ENCODE measurements at regions not wholly inside any gene's neighbourhood (a gene's known extent, or its start where the extent isn't known, plus 50 kb on each side); places are given as distances from the start of the nearest gene placed in this dataset.

GRCh38 chr16:13307851-13308250 lies 406.5 kb downstream of the SHISA9 start (continued):
- TF ChIP-seq OVOL3 (tag by site-specific recombination; IDR thresholded peaks at IDR 0.05) (no peak), ZNF157 (tag by site-specific recombination; IDR thresholded peaks at IDR 0.05) (no peak), ZNF335 (tag by site-specific recombination; conservative IDR thresholded peaks at IDR 0.05) (no peak), ZNF501 (tag by site-specific recombination; IDR thresholded peaks at IDR 0.05) (no peak), KLF10 (tag by site-specific recombination; IDR thresholded peaks at IDR 0.05) (no peak), ZNF701 (tag by site-specific recombination; IDR thresholded peaks at IDR 0.05) (no peak), ZNF132 (tag by site-specific recombination; IDR thresholded peaks at IDR 0.05; ENCODE audit: borderline replicate concordance) (no peak), ZNF354C (tag by site-specific recombination; IDR thresholded peaks at IDR 0.05; ENCODE audit: borderline replicate concordance, low read depth) (no peak), ZNF624 (tag by site-specific recombination; IDR thresholded peaks at IDR 0.05) (no peak)

DNA sequence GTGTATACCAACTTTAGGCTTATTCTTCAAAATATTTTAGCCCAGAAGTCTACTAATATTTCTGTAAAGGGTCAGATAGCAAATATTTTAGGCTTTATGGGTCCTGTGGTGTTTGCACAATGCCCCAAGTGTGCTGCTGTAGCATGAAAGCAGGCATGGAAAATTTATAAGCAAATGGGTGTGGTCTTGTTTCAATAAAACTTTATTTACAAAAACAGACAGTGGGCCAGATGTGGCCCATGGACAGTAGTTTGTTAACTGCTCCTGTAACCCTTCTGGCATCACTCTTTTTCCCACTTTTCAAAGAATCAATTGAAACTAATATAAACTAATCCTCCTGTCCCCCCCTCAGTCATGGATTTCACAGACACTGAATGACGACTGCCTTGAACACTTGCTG lies 410.7 kb downstream of the SHISA9 start:
- TF ChIP-seq ZNF501 (tag by site-specific recombination; IDR thresholded peaks at IDR 0.05) (no peak), HOXC10 (CRISPR knock-in tag; IDR thresholded peaks at IDR 0.05) (no peak)
- Histone ChIP-seq H3K27ac (ENCODE audit: extremely low read depth, low read depth, low read length) (no peak overlapping the region), H3K36me3 (ENCODE audit: control insufficient read depth in 2 of 2, insufficient read depth in 1 of 2, low read length in 2 of 2) (no peaks in the 10 kb centered on the region), H3K4me3 (ENCODE audit: low read depth, low read length) (no peak overlapping the region), H3K9me3 (ENCODE audit: control insufficient read depth, insufficient read depth, low read depth, low read length) (no peaks in the 10 kb centered on the region), H3K4me1 (ENCODE audit: control insufficient read depth, insufficient read depth, low read length) (no peaks in the 10 kb centered on the region)
- ChIA-PET CTCF (no interaction called here), POLR2A (no interaction called here)

- ChIA-PET CTCF (no interaction called here), POLR2A (no interaction called here)
- H3K36me3 ChIP-seq (ENCODE audit: control insufficient read depth in 2 of 2, insufficient read depth in 1 of 2, low read length in 2 of 2), result no peaks in the 10 kb centered on the region
- no peak overlapping the region for H3K4me3 ChIP-seq (ENCODE audit: low read depth, low read length)
- TF ChIP-seq TRIM28 (IDR thresholded peaks at IDR 0.05; ENCODE audit: borderline replicate concordance, low read length) (no peak), REST (tag by site-specific recombination; IDR thresholded peaks at IDR 0.05) (no peak), ZSCAN4 (tag by site-specific recombination; IDR thresholded peaks at IDR 0.05) (no peak)
- TF ChIP-seq, protein P1, sequence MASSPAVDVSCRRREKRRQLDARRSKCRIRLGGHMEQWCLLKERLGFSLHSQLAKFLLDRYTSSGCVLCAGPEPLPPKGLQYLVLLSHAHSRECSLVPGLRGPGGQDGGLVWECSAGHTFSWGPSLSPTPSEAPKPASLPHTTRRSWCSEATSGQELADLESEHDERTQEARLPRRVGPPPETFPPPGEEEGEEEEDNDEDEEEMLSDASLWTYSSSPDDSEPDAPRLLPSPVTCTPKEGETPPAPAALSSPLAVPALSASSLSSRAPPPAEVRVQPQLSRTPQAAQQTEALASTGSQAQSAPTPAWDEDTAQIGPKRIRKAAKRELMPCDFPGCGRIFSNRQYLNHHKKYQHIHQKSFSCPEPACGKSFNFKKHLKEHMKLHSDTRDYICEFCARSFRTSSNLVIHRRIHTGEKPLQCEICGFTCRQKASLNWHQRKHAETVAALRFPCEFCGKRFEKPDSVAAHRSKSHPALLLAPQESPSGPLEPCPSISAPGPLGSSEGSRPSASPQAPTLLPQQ (tag by site-specific recombination; IDR thresholded peaks at IDR 0.05), result no peak
- H3K4me1 ChIP-seq (ENCODE audit: control insufficient read depth, insufficient read depth, low read length), result no peaks in the 10 kb centered on the region
- H3K9me3 ChIP-seq (ENCODE audit: control insufficient read depth, insufficient read depth, low read depth, low read length), result no peaks in the 10 kb centered on the region
- H3K27ac ChIP-seq (ENCODE audit: extremely low read depth, low read depth, low read length), result no peak overlapping the region
Measured at GRCh38 chr16:13313351-13313750, 412.0 kb downstream of the SHISA9 start.

- H3K36me3 ChIP-seq (ENCODE audit: control insufficient read depth in 2 of 2, insufficient read depth in 1 of 2, low read length in 2 of 2), result no peaks in the 10 kb centered on the region
- POLR2A ChIA-PET, result no interaction called here
- no peak overlapping the region for H3K27ac ChIP-seq (ENCODE audit: extremely low read depth, low read depth, low read length)
- H3K4me1 ChIP-seq (ENCODE audit: control insufficient read depth, insufficient read depth, low read length), result no peaks in the 10 kb centered on the region
- TF ChIP-seq, protein P2, sequence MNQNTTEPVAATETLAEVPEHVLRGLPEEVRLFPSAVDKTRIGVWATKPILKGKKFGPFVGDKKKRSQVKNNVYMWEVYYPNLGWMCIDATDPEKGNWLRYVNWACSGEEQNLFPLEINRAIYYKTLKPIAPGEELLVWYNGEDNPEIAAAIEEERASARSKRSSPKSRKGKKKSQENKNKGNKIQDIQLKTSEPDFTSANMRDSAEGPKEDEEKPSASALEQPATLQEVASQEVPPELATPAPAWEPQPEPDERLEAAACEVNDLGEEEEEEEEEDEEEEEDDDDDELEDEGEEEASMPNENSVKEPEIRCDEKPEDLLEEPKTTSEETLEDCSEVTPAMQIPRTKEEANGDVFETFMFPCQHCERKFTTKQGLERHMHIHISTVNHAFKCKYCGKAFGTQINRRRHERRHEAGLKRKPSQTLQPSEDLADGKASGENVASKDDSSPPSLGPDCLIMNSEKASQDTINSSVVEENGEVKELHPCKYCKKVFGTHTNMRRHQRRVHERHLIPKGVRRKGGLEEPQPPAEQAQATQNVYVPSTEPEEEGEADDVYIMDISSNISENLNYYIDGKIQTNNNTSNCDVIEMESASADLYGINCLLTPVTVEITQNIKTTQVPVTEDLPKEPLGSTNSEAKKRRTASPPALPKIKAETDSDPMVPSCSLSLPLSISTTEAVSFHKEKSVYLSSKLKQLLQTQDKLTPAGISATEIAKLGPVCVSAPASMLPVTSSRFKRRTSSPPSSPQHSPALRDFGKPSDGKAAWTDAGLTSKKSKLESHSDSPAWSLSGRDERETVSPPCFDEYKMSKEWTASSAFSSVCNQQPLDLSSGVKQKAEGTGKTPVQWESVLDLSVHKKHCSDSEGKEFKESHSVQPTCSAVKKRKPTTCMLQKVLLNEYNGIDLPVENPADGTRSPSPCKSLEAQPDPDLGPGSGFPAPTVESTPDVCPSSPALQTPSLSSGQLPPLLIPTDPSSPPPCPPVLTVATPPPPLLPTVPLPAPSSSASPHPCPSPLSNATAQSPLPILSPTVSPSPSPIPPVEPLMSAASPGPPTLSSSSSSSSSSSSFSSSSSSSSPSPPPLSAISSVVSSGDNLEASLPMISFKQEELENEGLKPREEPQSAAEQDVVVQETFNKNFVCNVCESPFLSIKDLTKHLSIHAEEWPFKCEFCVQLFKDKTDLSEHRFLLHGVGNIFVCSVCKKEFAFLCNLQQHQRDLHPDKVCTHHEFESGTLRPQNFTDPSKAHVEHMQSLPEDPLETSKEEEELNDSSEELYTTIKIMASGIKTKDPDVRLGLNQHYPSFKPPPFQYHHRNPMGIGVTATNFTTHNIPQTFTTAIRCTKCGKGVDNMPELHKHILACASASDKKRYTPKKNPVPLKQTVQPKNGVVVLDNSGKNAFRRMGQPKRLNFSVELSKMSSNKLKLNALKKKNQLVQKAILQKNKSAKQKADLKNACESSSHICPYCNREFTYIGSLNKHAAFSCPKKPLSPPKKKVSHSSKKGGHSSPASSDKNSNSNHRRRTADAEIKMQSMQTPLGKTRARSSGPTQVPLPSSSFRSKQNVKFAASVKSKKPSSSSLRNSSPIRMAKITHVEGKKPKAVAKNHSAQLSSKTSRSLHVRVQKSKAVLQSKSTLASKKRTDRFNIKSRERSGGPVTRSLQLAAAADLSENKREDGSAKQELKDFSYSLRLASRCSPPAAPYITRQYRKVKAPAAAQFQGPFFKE (tag by site-specific recombination; IDR thresholded peaks at IDR 0.05; ENCODE audit: borderline replicate concordance), result no peak
- H3K4me3 ChIP-seq (ENCODE audit: low read depth, low read length), result no peak overlapping the region
- H3K9me3 ChIP-seq (ENCODE audit: control insufficient read depth, insufficient read depth, low read depth, low read length), result no peaks in the 10 kb centered on the region
- CTCF ChIA-PET, result no interaction called here
Measured at GRCh38 chr16:13314633-13315032, 413.2 kb downstream of the SHISA9 start.
